ACC112 (cell line): ENCODE measurements at regions not wholly inside any gene's neighbourhood (a gene's known extent, or its start where the extent isn't known, plus 50 kb on each side); places are given as distances from the start of the nearest gene placed in this dataset.

Source experiments
- H2AFZ ChIP-seq: fragments of 200-600 bp; sonication (generic); one replicate; pipeline ENCODE4 v1.6.0; 2017; ENCODE audit warnings: antibody characterized with exemption, low read length; ENCODE audit not compliant: unreplicated experiment
- H3K27ac ChIP-seq: fragments of 200-600 bp; sonication (generic); 2 replicates; pipeline ENCODE4 v1.5.1; 2014; ENCODE audit warnings: low read depth, mild to moderate bottlenecking, antibody characterized with exemption, low read length, moderate library complexity
- H3K27me3 ChIP-seq: fragments of 200-600 bp; sonication (generic); 2 replicates; pipeline ENCODE4 v1.6.1; 2014; ENCODE audit warnings: mild to moderate bottlenecking, antibody characterized with exemption, low read length, moderate library complexity, mixed read lengths; ENCODE audit not compliant: insufficient read depth
- H3K36me3 ChIP-seq: fragments of 200-600 bp; sonication (generic); 2 replicates; pipeline ENCODE4 v1.6.1; 2016; ENCODE audit warnings: mild to moderate bottlenecking, antibody characterized with exemption, low read length, moderate library complexity, mixed read lengths; ENCODE audit not compliant: insufficient read depth
- H3K4me1 ChIP-seq: fragments of 200-600 bp; sonication (generic); one replicate; pipeline ENCODE4 v1.6.1; 2016; ENCODE audit warnings: low read length, mixed read lengths; ENCODE audit not compliant: insufficient read depth, unreplicated experiment, control insufficient read depth
- H3K4me3 ChIP-seq: fragments of 200-600 bp; sonication (generic); 2 replicates; pipeline ENCODE4 v1.5.1; 2014; ENCODE audit warnings: mild to moderate bottlenecking, low read depth, low read length
- H3K79me2 ChIP-seq: fragments of 200-600 bp; sonication (generic); one replicate; pipeline ENCODE4 v1.6.0; 2016; ENCODE audit warnings: low read length; ENCODE audit not compliant: control insufficient read depth, unreplicated experiment, insufficient read depth

- H3K79me2 ChIP-seq: no peaks in the 10 kb centered on the region
- no peak overlapping the region for H3K4me3 ChIP-seq
- H3K36me3 ChIP-seq: no peaks in the 10 kb centered on the region
- peaks cover 69% of the 10 kb centered on the region for H3K27me3 ChIP-seq
- H3K27ac ChIP-seq: no peak overlapping the region
- H2AFZ ChIP-seq: no peak overlapping the region
- no peaks in the 10 kb centered on the region for H3K4me1 ChIP-seq
These were observed 215.3 kb downstream of the BARX2 start for GRCh38 chr11:129590753-129591475.

GRCh38 chr11:129591527-129591926, 215.9 kb downstream of the BARX2 start:
- H2AFZ ChIP-seq: no peak overlapping the region
- H3K27ac ChIP-seq: no peak overlapping the region
- H3K27me3 ChIP-seq: peaks cover 67% of the 10 kb centered on the region
- no peaks in the 10 kb centered on the region for H3K79me2 ChIP-seq
- no peaks in the 10 kb centered on the region for H3K36me3 ChIP-seq
- H3K4me1 ChIP-seq: no peaks in the 10 kb centered on the region
- no peak overlapping the region for H3K4me3 ChIP-seq

GRCh38 chr11:129592191-129592590, 216.5 kb downstream of the BARX2 start:
- Histone ChIP-seq H3K4me1 (no peaks in the 10 kb centered on the region), H3K79me2 (no peaks in the 10 kb centered on the region), H3K4me3 (no peak overlapping the region), H2AFZ (no peak overlapping the region), H3K27me3 (peaks cover 61% of the 10 kb centered on the region), H3K27ac (no peak overlapping the region), H3K36me3 (no peaks in the 10 kb centered on the region)

- Histone ChIP-seq H3K27me3 (peaks cover 59% of the 10 kb centered on the region), H3K79me2 (no peaks in the 10 kb centered on the region), H3K36me3 (no peaks in the 10 kb centered on the region), H3K4me3 (no peak overlapping the region), H3K4me1 (no peaks in the 10 kb centered on the region), H2AFZ (no peak overlapping the region), H3K27ac (no peak overlapping the region)
These were observed 217.4 kb downstream of the BARX2 start for GRCh38 chr11:129593098-129593497.

- Histone ChIP-seq H3K4me3 (no peak overlapping the region), H3K4me1 (no peaks in the 10 kb centered on the region)
These were observed 219.7 kb downstream of the BARX2 start for GRCh38 chr11:129595038-129595962.

GRCh38 chr11:129596351-129596750, 219.3 kb upstream of the TMEM45B start:
- no peaks in the 10 kb centered on the region for H3K4me1 ChIP-seq
- H3K79me2 ChIP-seq: no peaks in the 10 kb centered on the region
- H2AFZ ChIP-seq: no peak overlapping the region
- no peak overlapping the region for H3K4me3 ChIP-seq
- peaks cover 51% of the 10 kb centered on the region for H3K27me3 ChIP-seq
- H3K36me3 ChIP-seq: no peaks in the 10 kb centered on the region
- H3K27ac ChIP-seq: no peak overlapping the region

More at GRCh38 chr11:129595038-129595962, 219.7 kb downstream of the BARX2 start:
- no peak overlapping the region for H3K27ac ChIP-seq
- H3K36me3 ChIP-seq: no peaks in the 10 kb centered on the region
- H3K79me2 ChIP-seq: no peaks in the 10 kb centered on the region
- peaks cover 53% of the 10 kb centered on the region for H3K27me3 ChIP-seq
- no peak overlapping the region for H2AFZ ChIP-seq

- H3K79me2 ChIP-seq: no peaks in the 10 kb centered on the region
- no peaks in the 10 kb centered on the region for H3K4me1 ChIP-seq
- no peak overlapping the region for H3K27ac ChIP-seq
- no peak overlapping the region for H3K4me3 ChIP-seq
- H3K27me3 ChIP-seq: peaks cover 36% of the 10 kb centered on the region
- H3K36me3 ChIP-seq: no peaks in the 10 kb centered on the region
- no peak overlapping the region for H2AFZ ChIP-seq
These were observed 217.3 kb upstream of the TMEM45B start for GRCh38 chr11:129598378-129598777.

GRCh38 chr11:129605815-129606214, 209.8 kb upstream of the TMEM45B start:
- peaks cover 47% of the 10 kb centered on the region for H3K27me3 ChIP-seq
- H3K27ac ChIP-seq: no peak overlapping the region
- H2AFZ ChIP-seq: no peak overlapping the region

GRCh38 chr11:129608711-129609110, 206.9 kb upstream of the TMEM45B start:
- H3K4me1 ChIP-seq: no peaks in the 10 kb centered on the region
- no peaks in the 10 kb centered on the region for H3K79me2 ChIP-seq
- H3K27me3 ChIP-seq: peaks cover 41% of the 10 kb centered on the region
- no peak overlapping the region for H3K4me3 ChIP-seq
- no peak overlapping the region for H2AFZ ChIP-seq
- no peak overlapping the region for H3K27ac ChIP-seq
- H3K36me3 ChIP-seq: no peaks in the 10 kb centered on the region

More at GRCh38 chr11:129605815-129606214, 209.8 kb upstream of the TMEM45B start:
- no peak overlapping the region for H3K4me3 ChIP-seq
- H3K36me3 ChIP-seq: no peaks in the 10 kb centered on the region
- H3K79me2 ChIP-seq: no peaks in the 10 kb centered on the region
- H3K4me1 ChIP-seq: no peaks in the 10 kb centered on the region

GRCh38 chr11:129610125-129610524, 205.5 kb upstream of the TMEM45B start:
- H3K27ac ChIP-seq: no peak overlapping the region
- no peak overlapping the region for H2AFZ ChIP-seq
- H3K27me3 ChIP-seq: peaks cover 51% of the 10 kb centered on the region
- H3K79me2 ChIP-seq: no peaks in the 10 kb centered on the region
- H3K4me3 ChIP-seq: no peak overlapping the region
- no peaks in the 10 kb centered on the region for H3K36me3 ChIP-seq
- H3K4me1 ChIP-seq: no peaks in the 10 kb centered on the region
